Nephron progenitor cell (in vitro differentiated cells): ENCODE measurements at regions not wholly inside any gene's neighbourhood (a gene's known extent, or its start where the extent isn't known, plus 50 kb on each side); places are given as distances from the start of the nearest gene placed in this dataset.
A peak's percentile ranks its signal among the peaks of the same experiment; 100 is the strongest.
"Not testable (repeated sequence)": the region's sequence is repeated elsewhere in the genome, so short reads cannot be mapped to it uniquely, and the experiment has no call there.

ENCODE experiments used
- DNase-seq: peaks from one replicate; pipeline ENCODE4 v3.0.0; 2021
- H3K27ac Mint-ChIP-seq: 2 replicates; pipeline ENCODE4 v1.8.0; 2021; ENCODE audit warnings: mild to moderate bottlenecking, moderate library complexity, mixed read lengths
- H3K27me3 Mint-ChIP-seq: 2 replicates; pipeline ENCODE4 v1.8.0; 2021; ENCODE audit warnings: mild to moderate bottlenecking, low read depth, mixed read lengths; ENCODE audit not compliant: poor library complexity
- H3K36me3 Mint-ChIP-seq: 2 replicates; pipeline ENCODE4 v1.8.0; 2021; ENCODE audit warnings: low read depth, mixed read lengths
- H3K4me1 Mint-ChIP-seq: 2 replicates; pipeline ENCODE4 v1.8.0; 2021; ENCODE audit warnings: mixed read lengths
- H3K4me3 Mint-ChIP-seq: 2 replicates; pipeline ENCODE4 v1.8.0; 2021; ENCODE audit warnings: mild to moderate bottlenecking, moderate library complexity, mixed read lengths
- H3K9me3 Mint-ChIP-seq: 2 replicates; pipeline ENCODE4 v1.8.0; 2021; ENCODE audit warnings: mild to moderate bottlenecking, moderate library complexity, mixed read lengths
- CTCF ChIP-seq: fragments of 200-600 bp; sonication (generic); IDR thresholded peaks from 2 replicates; pipeline ENCODE4 v1.5.0; 2021; ENCODE audit warnings: antibody characterized with exemption

GRCh38 chr5:122661496-122662180 lies 113.2 kb upstream of the SNX2 start:
- no peak for TF ChIP-seq CTCF
- no peak for DNase-seq
- Mint-ChIP-seq H3K4me3 (no peak overlapping the region), H3K4me1 (no peaks in the 10 kb centered on the region), H3K36me3 (no peaks in the 10 kb centered on the region), H3K27ac (no peak overlapping the region), H3K9me3 (peaks cover 4% of the 10 kb centered on the region), H3K27me3 (no peaks in the 10 kb centered on the region)

- no peak for TF ChIP-seq CTCF
- Mint-ChIP-seq H3K27ac (no peak overlapping the region), H3K4me1 (no peaks in the 10 kb centered on the region), H3K4me3 (no peak overlapping the region), H3K36me3 (no peaks in the 10 kb centered on the region), H3K27me3 (no peaks in the 10 kb centered on the region), H3K9me3 (peaks cover 4% of the 10 kb centered on the region)
- no peak for DNase-seq
Observed at GRCh38 chr5:122665051-122665450, 109.8 kb upstream of the SNX2 start.

- no peaks in the 10 kb centered on the region for H3K36me3 Mint-ChIP-seq
- H3K9me3 Mint-ChIP-seq: peaks cover 4% of the 10 kb centered on the region
- no peaks in the 10 kb centered on the region for H3K4me1 Mint-ChIP-seq
- DNase-seq: no peak
- no peak overlapping the region for H3K27ac Mint-ChIP-seq
- no peak overlapping the region for H3K4me3 Mint-ChIP-seq
- TF ChIP-seq CTCF: no peak
- no peaks in the 10 kb centered on the region for H3K27me3 Mint-ChIP-seq
Observed at GRCh38 chr5:122668552-122668951, 106.3 kb upstream of the SNX2 start.

GRCh38 chr5:122669709-122670108 lies 105.2 kb upstream of the SNX2 start:
- H3K4me3 Mint-ChIP-seq, H3K27me3 Mint-ChIP-seq, H3K4me1 Mint-ChIP-seq, H3K36me3 Mint-ChIP-seq, DNase-seq, H3K9me3 Mint-ChIP-seq: not testable (repeated sequence)
- peak overlapping the region; percentile 91 for H3K27ac Mint-ChIP-seq

GRCh38 chr5:122673343-122673742 lies 101.5 kb upstream of the SNX2 start:
- H3K36me3 Mint-ChIP-seq: no peaks in the 10 kb centered on the region
- no peak for DNase-seq
- no peak for TF ChIP-seq CTCF
- H3K27me3 Mint-ChIP-seq: peaks cover 6% of the 10 kb centered on the region
- no peaks in the 10 kb centered on the region for H3K4me1 Mint-ChIP-seq
- H3K9me3 Mint-ChIP-seq: peaks cover 7% of the 10 kb centered on the region
- no peak overlapping the region for H3K27ac Mint-ChIP-seq
- H3K4me3 Mint-ChIP-seq: no peak overlapping the region

GRCh38 chr5:122674385-122674784 lies 100.5 kb upstream of the SNX2 start:
- Mint-ChIP-seq H3K36me3 (no peaks in the 10 kb centered on the region), H3K9me3 (peaks cover 7% of the 10 kb centered on the region), H3K27me3 (peaks cover 6% of the 10 kb centered on the region), H3K4me3 (no peak overlapping the region), H3K4me1 (no peaks in the 10 kb centered on the region), H3K27ac (no peak overlapping the region)
- DNase-seq: no peak
- no peak for TF ChIP-seq CTCF
